Suprapubic skin (tissue), 4 donors: ENCODE measurements at regions not wholly inside any gene's neighbourhood (a gene's known extent, or its start where the extent isn't known, plus 50 kb on each side); places are given as distances from the start of the nearest gene placed in this dataset.
A peak's percentile ranks its signal among the peaks of the same experiment; 100 is the strongest.

Experiments used
- DNase-seq, 2 donors: peaks; one replicate each; pipeline ENCODE4 v3.0.0-alpha.2; 2019; ENCODE audit warnings: low spot score in 2 of 2
- H3K27ac ChIP-seq: fragments of 200-600 bp; sonication (generic); one replicate; pipeline ENCODE4 v1.5.1; 2019
- H3K27me3 ChIP-seq: fragments of 200-600 bp; sonication (generic); one replicate; pipeline ENCODE4 v1.5.1; 2019
- H3K36me3 ChIP-seq: fragments of 200-600 bp; sonication (generic); one replicate; pipeline ENCODE4 v1.5.1; 2019
- H3K4me1 ChIP-seq: fragments of 200-600 bp; sonication (generic); one replicate; pipeline ENCODE4 v1.5.1; 2019
- H3K4me3 ChIP-seq: fragments of 200-600 bp; sonication (generic); one replicate; pipeline ENCODE4 v1.5.1; 2019; ENCODE audit warnings: mild to moderate bottlenecking
- H3K9me3 ChIP-seq: fragments of 200-600 bp; sonication (generic); one replicate; pipeline ENCODE4 v1.5.1; 2019
- EP300 ChIP-seq: sonication (generic); formaldehyde crosslinking; IDR thresholded peaks from one replicate; pipeline ENCODE4 v1.6.1; 2017; ENCODE audit warnings: antibody characterized with exemption
- POLR2A ChIP-seq, 2 donors: fragments of 450-650 bp; IDR thresholded peaks; one replicate each; pipeline ENCODE4 v1.6.1; 2017; ENCODE audit warnings: antibody characterized with exemption in 2 of 2, mild to moderate bottlenecking in 2 of 2, moderate library complexity in 2 of 2
- POLR2AphosphoS5 ChIP-seq, 3 donors: sonication (generic); formaldehyde crosslinking; IDR thresholded peaks; one replicate each; pipeline ENCODE4 v1.6.1; 2017; ENCODE audit warnings: antibody characterized with exemption in 3 of 3
- WGBS: methylation state at CpG from one replicate; pipeline ENCODE4 v1.1.5; 2018; 5-methylcytosine and 5-hydroxymethylcytosine counted together
- TF ChIP-seq, protein P1 (sequence below), 2 donors: fragments of 200-600 bp in 1 of 2; fragments of 450-650 bp in 1 of 2; sonication (generic) in 1 of 2; IDR thresholded peaks; one replicate each; pipeline ENCODE4 v1.5.1; 2016 to 2019; ENCODE audit warnings: antibody characterized with exemption in 2 of 2, mild to moderate bottlenecking in 1 of 2, moderate library complexity in 1 of 2

DNA sequence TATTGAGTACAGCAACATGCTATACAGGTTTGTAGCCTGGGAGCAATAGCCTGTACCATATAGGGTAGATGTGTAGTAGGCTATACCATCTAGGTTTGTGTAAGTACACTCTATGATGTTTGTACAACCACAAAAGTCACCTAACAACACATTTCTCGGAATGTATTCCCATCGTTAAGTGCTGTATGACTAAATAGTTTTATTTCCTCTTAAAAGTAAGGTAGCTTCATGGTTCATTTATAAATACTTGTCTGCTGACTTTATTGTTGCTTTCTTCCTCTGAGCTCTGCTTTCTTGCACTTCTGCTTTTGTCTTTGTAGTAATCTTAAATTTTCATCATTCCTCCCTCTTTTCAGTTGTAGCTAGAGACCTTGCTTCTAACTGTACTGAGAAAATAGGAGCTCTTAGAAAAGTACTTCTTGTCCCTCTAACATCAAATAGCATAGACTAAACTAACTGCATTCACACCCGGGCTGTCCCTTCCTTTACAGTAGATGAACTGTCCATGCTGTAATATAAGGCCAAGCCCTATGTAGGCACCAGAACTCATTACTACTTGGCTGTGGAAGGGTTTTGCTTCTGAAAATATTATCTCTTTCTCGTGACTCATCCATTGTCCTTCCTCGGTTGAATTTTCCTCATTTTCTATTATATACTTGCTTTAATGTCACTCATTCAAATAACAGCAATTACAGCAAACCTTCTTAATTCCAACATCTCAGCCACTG, 55.4 kb upstream of the FAM3C start:
- H3K9me3 ChIP-seq: no peaks in the 10 kb centered on the region
- H3K4me3 ChIP-seq: no peak overlapping the region
- no peaks in the 10 kb centered on the region for H3K27me3 ChIP-seq
- DNase-seq: no peak
- H3K4me1 ChIP-seq: peaks cover 16% of the 10 kb centered on the region
- TF ChIP-seq EP300 (no peak), POLR2A (IDR thresholded peaks at IDR 0.05) (no peak), POLR2AphosphoS5 (IDR thresholded peaks at IDR 0.05) (no peak)
- TF ChIP-seq, protein P1, sequence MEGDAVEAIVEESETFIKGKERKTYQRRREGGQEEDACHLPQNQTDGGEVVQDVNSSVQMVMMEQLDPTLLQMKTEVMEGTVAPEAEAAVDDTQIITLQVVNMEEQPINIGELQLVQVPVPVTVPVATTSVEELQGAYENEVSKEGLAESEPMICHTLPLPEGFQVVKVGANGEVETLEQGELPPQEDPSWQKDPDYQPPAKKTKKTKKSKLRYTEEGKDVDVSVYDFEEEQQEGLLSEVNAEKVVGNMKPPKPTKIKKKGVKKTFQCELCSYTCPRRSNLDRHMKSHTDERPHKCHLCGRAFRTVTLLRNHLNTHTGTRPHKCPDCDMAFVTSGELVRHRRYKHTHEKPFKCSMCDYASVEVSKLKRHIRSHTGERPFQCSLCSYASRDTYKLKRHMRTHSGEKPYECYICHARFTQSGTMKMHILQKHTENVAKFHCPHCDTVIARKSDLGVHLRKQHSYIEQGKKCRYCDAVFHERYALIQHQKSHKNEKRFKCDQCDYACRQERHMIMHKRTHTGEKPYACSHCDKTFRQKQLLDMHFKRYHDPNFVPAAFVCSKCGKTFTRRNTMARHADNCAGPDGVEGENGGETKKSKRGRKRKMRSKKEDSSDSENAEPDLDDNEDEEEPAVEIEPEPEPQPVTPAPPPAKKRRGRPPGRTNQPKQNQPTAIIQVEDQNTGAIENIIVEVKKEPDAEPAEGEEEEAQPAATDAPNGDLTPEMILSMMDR (IDR thresholded peaks at IDR 0.05): no peak
- H3K27ac ChIP-seq: no peak overlapping the region
- no peaks in the 10 kb centered on the region for H3K36me3 ChIP-seq
- WGBS: 90% methylated on average over 5 of the region's 5 CpGs

- 70% methylated on average over 2 of the region's 2 CpGs for WGBS
- H3K9me3 ChIP-seq: no peaks in the 10 kb centered on the region
- DNase-seq: no peak
- TF ChIP-seq, protein P1 (IDR thresholded peaks at IDR 0.05): no peak
- TF ChIP-seq EP300 (no peak), POLR2A (IDR thresholded peaks at IDR 0.05) (no peak), POLR2AphosphoS5 (IDR thresholded peaks at IDR 0.05) (no peak)
- no peaks in the 10 kb centered on the region for H3K36me3 ChIP-seq
- peaks cover 21% of the 10 kb centered on the region for H3K4me1 ChIP-seq
- no peak overlapping the region for H3K4me3 ChIP-seq
- no peak overlapping the region for H3K27ac ChIP-seq
- no peaks in the 10 kb centered on the region for H3K27me3 ChIP-seq
These were observed 54.6 kb upstream of the FAM3C start for GRCh38 chr7:121450631-121451198.

DNA sequence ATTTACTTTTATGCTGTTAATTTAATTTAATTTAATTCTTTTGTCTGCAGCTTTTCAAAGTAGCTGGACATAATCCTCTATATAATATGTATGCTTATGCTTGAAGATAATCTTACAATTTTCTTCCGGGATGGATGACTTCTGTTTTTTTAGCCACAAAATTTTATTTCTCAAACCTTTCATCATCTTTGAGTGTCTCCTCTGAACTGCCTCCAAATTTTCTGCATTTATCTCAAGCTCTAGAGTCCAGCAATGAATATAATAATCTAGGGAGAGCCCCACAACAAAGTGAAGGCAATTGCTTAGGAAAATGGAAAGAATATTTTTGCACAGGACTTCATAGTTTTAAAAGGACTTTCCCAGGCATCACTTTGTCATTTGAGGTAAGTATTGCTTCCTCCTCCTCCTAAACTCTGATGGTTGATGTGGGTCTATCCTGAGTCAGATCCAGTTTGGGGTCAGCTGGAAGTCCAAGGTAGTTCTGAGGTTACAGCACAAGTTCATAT, 53.7 kb upstream of the FAM3C start:
- H3K9me3 ChIP-seq: no peaks in the 10 kb centered on the region
- 85% methylated on average over 1 of the region's 1 CpG for WGBS
- no peak overlapping the region for H3K4me3 ChIP-seq
- no peaks in the 10 kb centered on the region for H3K36me3 ChIP-seq
- no peak for DNase-seq
- H3K4me1 ChIP-seq: peaks cover 21% of the 10 kb centered on the region
- TF ChIP-seq POLR2A (IDR thresholded peaks at IDR 0.05) (no peak), POLR2AphosphoS5 (IDR thresholded peaks at IDR 0.05) (no peak), EP300 (no peak)
- TF ChIP-seq, protein P1 (IDR thresholded peaks at IDR 0.05): no peak
- H3K27ac ChIP-seq: no peak overlapping the region
- H3K27me3 ChIP-seq: no peaks in the 10 kb centered on the region

- no peak overlapping the region for H3K4me3 ChIP-seq
- DNase-seq: no peak
- no peak for TF ChIP-seq POLR2A (IDR thresholded peaks at IDR 0.05)
- TF ChIP-seq, protein P1 (IDR thresholded peaks at IDR 0.05): no peak
- no peak for TF ChIP-seq EP300
- TF ChIP-seq POLR2AphosphoS5 (IDR thresholded peaks at IDR 0.05): no peak
- 82% methylated on average over 3 of the region's 3 CpGs for WGBS
- H3K36me3 ChIP-seq: no peaks in the 10 kb centered on the region
- H3K27ac ChIP-seq: no peak overlapping the region
- no peaks in the 10 kb centered on the region for H3K27me3 ChIP-seq
- H3K4me1 ChIP-seq: peaks cover 21% of the 10 kb centered on the region
- no peaks in the 10 kb centered on the region for H3K9me3 ChIP-seq
These were observed 53.2 kb upstream of the FAM3C start for GRCh38 chr7:121449329-121449728.

- Histone ChIP-seq H3K4me1 (peaks cover 21% of the 10 kb centered on the region), H3K27ac (peak overlapping the region; percentile 42), H3K9me3 (no peaks in the 10 kb centered on the region), H3K27me3 (no peaks in the 10 kb centered on the region), H3K36me3 (no peaks in the 10 kb centered on the region), H3K4me3 (no peak overlapping the region)
- no peak for DNase-seq
- 92% methylated on average over 11 of the region's 11 CpGs for whole genome bisulfite sequencing
- no peak for TF ChIP-seq POLR2A (IDR thresholded peaks at IDR 0.05)
- TF ChIP-seq EP300: no peak
- no peak for TF ChIP-seq POLR2AphosphoS5 (IDR thresholded peaks at IDR 0.05)
- TF ChIP-seq, protein P1 (IDR thresholded peaks at IDR 0.05): no peak
These were observed 52.3 kb upstream of the FAM3C start for GRCh38 chr7:121448429-121448828.
